Glomerular endothelial cell (primary cell): ENCODE measurements at regions not wholly inside any gene's neighbourhood (a gene's known extent, or its start where the extent isn't known, plus 50 kb on each side); places are given as distances from the start of the nearest gene placed in this dataset.

Experiments used
- DNase-seq: peaks from one replicate; pipeline ENCODE4 v3.0.0-alpha.2; 2011; ENCODE audit warnings: low read depth, low spot score; ENCODE audit errors: extremely low read depth

GRCh38 chr18:45222180-45222579 lies 393.1 kb upstream of the SLC14A2 start:
- no peak for DNase-seq

- DNase-seq, result no peak
Observed at GRCh38 chr18:45227001-45227742, 388.1 kb upstream of the SLC14A2 start.

- DNase-seq, result no peak
Observed at GRCh38 chr18:45228796-45229388, 386.4 kb upstream of the SLC14A2 start.

- DNase-seq, result no peak
Observed at GRCh38 chr18:45231617-45232016, 383.7 kb upstream of the SLC14A2 start.

GRCh38 chr18:45232061-45232460 lies 383.2 kb upstream of the SLC14A2 start:
- DNase-seq, result no peak

- DNase-seq, result no peak
Observed at GRCh38 chr18:45236676-45237075, 378.6 kb upstream of the SLC14A2 start.

GRCh38 chr18:45237343-45238098 lies 377.8 kb upstream of the SLC14A2 start:
- no peak for DNase-seq

GRCh38 chr18:45241271-45241670 lies 374.0 kb upstream of the SLC14A2 start:
- DNase-seq, result no peak

- DNase-seq, result no peak
Observed at GRCh38 chr18:45241982-45242565, 373.2 kb upstream of the SLC14A2 start.

GRCh38 chr18:45243340-45244110 lies 371.8 kb upstream of the SLC14A2 start:
- DNase-seq, result no peak

- no peak for DNase-seq
Observed at GRCh38 chr18:45245091-45245511, 370.2 kb upstream of the SLC14A2 start.

GRCh38 chr18:45248240-45248903 lies 366.9 kb upstream of the SLC14A2 start:
- no peak for DNase-seq

- no peak for DNase-seq
Observed at GRCh38 chr18:45249246-45249661, 366.0 kb upstream of the SLC14A2 start.

GRCh38 chr18:45250479-45250878 lies 364.8 kb upstream of the SLC14A2 start:
- DNase-seq, result no peak

GRCh38 chr18:45251236-45251635 lies 364.0 kb upstream of the SLC14A2 start:
- no peak for DNase-seq

- DNase-seq, result no peak
Observed at GRCh38 chr18:45252474-45252873, 362.8 kb upstream of the SLC14A2 start.

GRCh38 chr18:45253056-45253565 lies 362.2 kb upstream of the SLC14A2 start:
- DNase-seq, result no peak

GRCh38 chr18:45253973-45254708 lies 361.1 kb upstream of the SLC14A2 start:
- no peak for DNase-seq

- DNase-seq, result no peak
Observed at GRCh38 chr18:45254709-45255082, 360.6 kb upstream of the SLC14A2 start.
